ENCODE measurements at regions not wholly inside any gene's neighbourhood (a gene's known extent, or its start where the extent isn't known, plus 50 kb on each side); places are given as distances from the start of the nearest gene placed in this dataset.

DNA sequence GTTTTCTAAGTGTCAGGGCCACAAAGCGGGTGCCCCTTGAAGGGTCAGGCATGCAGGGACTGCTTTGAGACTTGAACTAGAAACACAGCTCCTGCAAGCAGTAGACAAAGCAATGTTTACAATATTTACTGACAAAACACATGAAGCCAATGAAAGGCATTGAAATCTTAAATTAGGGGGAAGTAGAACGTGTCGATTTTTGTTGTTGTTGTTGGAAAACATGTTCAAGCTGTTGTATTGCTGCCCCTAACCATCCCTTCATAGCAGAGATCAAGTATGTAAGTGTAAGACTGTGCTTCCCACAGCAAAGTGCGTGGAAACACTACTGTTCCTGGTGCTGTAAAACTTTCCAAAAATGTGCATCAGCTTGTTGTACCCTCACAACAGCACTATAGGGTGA, 131.6 kb upstream of the MGMT start:
- TF ChIP-seq CTCF (conservative IDR thresholded peaks at IDR 0.05; ENCODE audit: low read depth, low read length) (no peak), EZH2 (IDR thresholded peaks at IDR 0.05; ENCODE audit: low read length, unreplicated experiment) (no peak)

Measured in PC-3 (cell line).